ENCODE measurements at regions not wholly inside any gene's neighbourhood (a gene's known extent, or its start where the extent isn't known, plus 50 kb on each side); places are given as distances from the start of the nearest gene placed in this dataset.

- ChIA-PET CTCF (no interaction called here), POLR2A (no interaction called here)
- Mint-ChIP-seq H3K36me3 (no peaks in the 10 kb centered on the region), H3K4me3 (no peak overlapping the region), H3K27me3 (ENCODE audit: low read depth) (peaks cover 2% of the 10 kb centered on the region; the same call in 1 of the 2 replicates), H3K9me3 (no peaks in the 10 kb centered on the region), H3K4me1 (no peaks in the 10 kb centered on the region), H3K27ac (no peak overlapping the region)
- no peak for ATAC-seq
- TF ChIP-seq ZMAT4 (CRISPR knock-in tag; IDR thresholded peaks at IDR 0.05) (no peak), RORB (CRISPR knock-in tag; IDR thresholded peaks at IDR 0.05) (no peak), ERG (CRISPR knock-in tag; IDR thresholded peaks at IDR 0.05) (no peak), ZNF263 (CRISPR knock-in tag; IDR thresholded peaks at IDR 0.05; ENCODE audit: low read depth) (no peak), FOXJ3 (CRISPR knock-in tag; IDR thresholded peaks at IDR 0.05; ENCODE audit: borderline replicate concordance) (no peak), STAT6 (CRISPR knock-in tag; conservative IDR thresholded peaks at IDR 0.05; ENCODE audit: low read depth) (no peak), NFE2L1 (CRISPR knock-in tag; IDR thresholded peaks at IDR 0.05) (no peak), KAT7 (CRISPR knock-in tag; IDR thresholded peaks at IDR 0.05; ENCODE audit: borderline replicate concordance) (no peak), TEAD1 (CRISPR knock-in tag; IDR thresholded peaks at IDR 0.05) (no peak), MAX (CRISPR knock-in tag; IDR thresholded peaks at IDR 0.05) (no peak), PRDM15 (CRISPR knock-in tag; IDR thresholded peaks at IDR 0.05) (no peak), AR (CRISPR knock-in tag; IDR thresholded peaks at IDR 0.05) (no peak), CBFB (CRISPR knock-in tag; IDR thresholded peaks at IDR 0.05; ENCODE audit: low read depth) (no peak), SMAD4 (CRISPR knock-in tag; IDR thresholded peaks at IDR 0.05) (no peak), CTCF (IDR thresholded peaks at IDR 0.05) (no peak), ARID4B (CRISPR knock-in tag; IDR thresholded peaks at IDR 0.05; ENCODE audit: borderline replicate concordance) (no peak), ZNF671 (CRISPR knock-in tag; IDR thresholded peaks at IDR 0.05) (no peak), FOXP4 (CRISPR knock-in tag; IDR thresholded peaks at IDR 0.05) (no peak)
- no peak for DNase-seq (ENCODE audit: low spot score)
Observed at GRCh38 chr7:91778416-91778815, 102.1 kb downstream of the MTERF1 start.
